Fibroblast of pulmonary artery (primary cell): ENCODE measurements at regions not wholly inside any gene's neighbourhood (a gene's known extent, or its start where the extent isn't known, plus 50 kb on each side); places are given as distances from the start of the nearest gene placed in this dataset.

Experiments used
- DNase-seq: peaks from one replicate; pipeline ENCODE4 v3.0.0-alpha.2; 2010; ENCODE audit warnings: low read depth
- H3K4me3 ChIP-seq: replicated peaks from 2 replicates; pipeline ENCODE4 v1.5.1; 2011; ENCODE audit warnings: low read depth, mild to moderate bottlenecking, control low read depth, low read length, moderate library complexity
- TF ChIP-seq, protein P1 (sequence below): IDR thresholded peaks from 2 replicates; pipeline ENCODE4 v1.5.1; 2011; ENCODE audit warnings: mild to moderate bottlenecking, control low read depth, low read length, inconsistent platforms; ENCODE audit errors: missing control alignments

DNA sequence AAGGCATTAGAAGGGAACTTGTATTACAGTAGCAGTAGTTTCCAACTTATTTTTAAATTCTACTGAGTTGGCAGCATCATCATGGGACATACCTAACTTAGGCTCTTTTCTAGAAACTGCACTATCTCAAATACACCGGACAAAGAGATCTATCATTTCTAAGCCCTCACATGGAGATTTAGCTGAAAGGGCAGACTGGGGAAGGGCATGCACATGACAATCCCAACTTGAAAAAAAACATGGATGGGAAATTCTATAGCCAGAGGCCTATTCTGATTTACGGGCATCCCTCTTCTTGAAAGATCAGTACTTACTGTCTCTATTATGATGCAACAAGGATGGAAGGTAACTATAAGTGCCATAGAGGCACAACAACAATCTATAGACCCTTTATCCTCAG lies 1328.6 kb downstream of the UQCRFS1 start:
- no peak overlapping the region for H3K4me3 ChIP-seq
- DNase-seq = no peak
- TF ChIP-seq, protein P1, sequence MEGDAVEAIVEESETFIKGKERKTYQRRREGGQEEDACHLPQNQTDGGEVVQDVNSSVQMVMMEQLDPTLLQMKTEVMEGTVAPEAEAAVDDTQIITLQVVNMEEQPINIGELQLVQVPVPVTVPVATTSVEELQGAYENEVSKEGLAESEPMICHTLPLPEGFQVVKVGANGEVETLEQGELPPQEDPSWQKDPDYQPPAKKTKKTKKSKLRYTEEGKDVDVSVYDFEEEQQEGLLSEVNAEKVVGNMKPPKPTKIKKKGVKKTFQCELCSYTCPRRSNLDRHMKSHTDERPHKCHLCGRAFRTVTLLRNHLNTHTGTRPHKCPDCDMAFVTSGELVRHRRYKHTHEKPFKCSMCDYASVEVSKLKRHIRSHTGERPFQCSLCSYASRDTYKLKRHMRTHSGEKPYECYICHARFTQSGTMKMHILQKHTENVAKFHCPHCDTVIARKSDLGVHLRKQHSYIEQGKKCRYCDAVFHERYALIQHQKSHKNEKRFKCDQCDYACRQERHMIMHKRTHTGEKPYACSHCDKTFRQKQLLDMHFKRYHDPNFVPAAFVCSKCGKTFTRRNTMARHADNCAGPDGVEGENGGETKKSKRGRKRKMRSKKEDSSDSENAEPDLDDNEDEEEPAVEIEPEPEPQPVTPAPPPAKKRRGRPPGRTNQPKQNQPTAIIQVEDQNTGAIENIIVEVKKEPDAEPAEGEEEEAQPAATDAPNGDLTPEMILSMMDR = no peak

DNA sequence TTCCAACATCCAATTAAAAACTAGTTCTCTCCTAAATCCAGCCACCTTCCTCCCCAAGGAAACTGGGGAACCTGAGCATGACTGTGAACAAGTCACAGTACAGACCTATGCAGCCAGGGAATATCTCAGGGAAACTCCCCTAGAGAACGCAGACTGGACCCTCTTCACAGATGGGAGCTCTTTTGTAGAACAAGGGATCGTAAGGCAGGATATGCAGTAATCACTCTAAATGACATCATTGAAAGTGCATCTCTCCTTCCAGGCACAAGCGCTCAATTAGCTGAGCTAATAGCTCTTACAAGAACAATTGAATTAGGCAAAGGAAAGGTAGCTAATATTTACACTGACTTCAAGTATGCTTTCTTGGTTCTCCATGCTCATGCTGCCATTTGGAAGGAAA lies 1331.7 kb downstream of the UQCRFS1 start:
- no peak overlapping the region for H3K4me3 ChIP-seq
- no peak for DNase-seq

DNA sequence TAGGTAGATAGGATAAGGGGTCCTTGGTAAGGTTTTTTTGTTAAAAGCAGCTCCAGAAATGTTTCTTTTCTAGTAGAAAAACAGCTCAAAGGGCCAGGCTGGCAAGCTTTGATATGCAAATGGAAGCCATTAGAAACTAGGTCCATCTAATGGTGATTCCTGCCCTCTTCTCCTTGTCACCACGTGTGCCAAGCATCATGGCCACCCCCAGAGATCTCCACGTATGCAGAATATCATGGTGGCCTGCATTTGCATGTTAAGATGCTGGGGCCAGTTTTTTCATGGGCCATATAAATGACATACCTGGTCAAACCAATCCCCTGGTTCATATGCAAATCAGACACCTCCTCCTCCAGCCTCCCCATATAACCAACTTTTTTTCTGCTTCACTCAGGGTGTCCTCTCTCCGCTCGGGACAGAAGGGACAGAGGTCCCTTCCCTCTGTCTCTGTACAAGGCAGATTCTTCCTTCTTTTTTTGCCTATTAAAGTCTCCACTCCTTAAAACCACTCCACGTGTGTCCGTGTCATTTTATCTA lies 1335.9 kb downstream of the UQCRFS1 start:
- no peak overlapping the region for H3K4me3 ChIP-seq
- TF ChIP-seq, protein P1 = no peak
- DNase-seq = no peak

More for the DNA sequence above, 1331.7 kb downstream of the UQCRFS1 start:
- TF ChIP-seq, protein P1 = no peak

DNA sequence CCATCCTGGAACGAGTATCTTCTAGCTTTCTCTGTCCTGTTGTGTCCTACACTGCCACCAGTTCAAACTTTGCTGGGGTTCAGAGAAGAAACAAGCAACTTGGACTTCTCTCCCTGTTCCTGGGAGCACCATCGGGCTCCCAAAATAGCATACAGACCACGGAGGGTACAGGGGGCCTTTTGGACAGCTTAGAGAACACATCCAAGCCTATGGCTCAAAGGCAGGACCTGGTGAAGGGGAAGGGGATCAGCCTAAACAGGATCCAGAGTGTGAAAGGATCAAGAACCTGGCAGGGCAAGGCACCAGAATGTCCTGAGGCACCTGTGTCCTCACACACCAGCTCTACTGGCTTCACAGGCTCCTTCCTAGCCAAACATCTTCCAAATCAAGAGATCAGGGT lies 1336.5 kb downstream of the UQCRFS1 start:
- DNase-seq = no peak
- no peak overlapping the region for H3K4me3 ChIP-seq
- TF ChIP-seq, protein P1 = no peak

DNA sequence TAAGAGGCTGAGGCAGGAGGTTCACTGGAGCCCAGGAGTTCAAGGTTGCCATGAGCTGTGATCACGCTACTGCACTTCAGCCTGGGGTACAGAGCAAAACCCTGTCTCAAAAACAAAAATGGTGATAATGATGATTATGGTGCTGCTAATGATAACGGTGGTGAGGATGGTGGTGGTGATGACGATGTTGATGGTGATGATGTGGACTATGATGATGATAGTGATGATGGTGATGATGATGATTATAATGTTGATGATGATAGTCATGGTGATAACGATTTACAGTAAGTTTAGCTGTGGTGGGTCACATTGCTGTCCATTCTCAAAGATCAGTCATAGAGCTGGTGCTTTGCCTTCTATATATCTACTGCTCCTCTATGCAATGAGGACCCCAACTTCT lies 1340.6 kb downstream of the UQCRFS1 start:
- H3K4me3 ChIP-seq = no peak overlapping the region
- DNase-seq = no peak
- TF ChIP-seq, protein P1 = no peak

DNA sequence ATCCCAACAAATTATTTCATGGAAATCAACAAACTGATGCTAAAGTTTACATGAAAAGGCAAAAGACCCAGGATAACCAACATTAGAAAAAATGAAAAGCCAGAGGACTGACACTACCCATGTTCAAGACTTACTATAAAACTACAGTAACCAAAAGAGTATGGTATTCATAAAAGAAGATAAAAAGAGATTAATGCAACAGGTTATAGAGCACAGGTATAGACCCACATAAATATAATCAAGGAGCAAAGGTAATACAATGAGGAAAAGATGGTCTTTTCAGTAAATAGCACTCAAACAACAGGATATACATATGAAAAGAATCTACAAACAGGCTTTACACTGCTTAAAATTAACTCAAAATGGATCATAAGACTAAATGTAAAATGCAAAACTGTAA lies 1342.7 kb downstream of the UQCRFS1 start:
- no peak for DNase-seq
- TF ChIP-seq, protein P1 = no peak
- no peak overlapping the region for H3K4me3 ChIP-seq

DNA sequence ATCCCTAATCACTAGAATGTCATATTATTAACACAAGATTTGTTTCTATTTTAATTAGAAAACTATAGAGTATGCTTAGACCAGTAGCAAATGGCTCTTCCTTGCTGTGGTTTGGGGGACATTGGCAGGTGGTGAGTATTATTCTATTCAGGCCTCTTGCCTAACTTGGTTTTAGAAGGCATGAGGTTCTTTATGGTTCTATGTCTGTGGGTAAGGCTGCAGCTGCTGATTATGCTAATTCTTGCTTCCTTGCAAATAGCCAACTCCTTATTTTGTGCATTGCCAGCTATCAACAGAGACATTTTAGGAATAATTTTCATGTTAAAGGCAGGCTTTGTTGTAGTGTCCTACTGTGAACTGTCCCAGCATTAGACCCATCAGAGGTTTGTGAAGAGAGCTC lies 1344.9 kb downstream of the UQCRFS1 start:
- TF ChIP-seq, protein P1 = no peak
- H3K4me3 ChIP-seq = no peak overlapping the region
- DNase-seq = no peak
